HG03066 (cell line): ENCODE measurements at regions not wholly inside any gene's neighbourhood (a gene's known extent, or its start where the extent isn't known, plus 50 kb on each side); places are given as distances from the start of the nearest gene placed in this dataset.

Experiments
- ATAC-seq: cut with Tn5 transposase; IDR thresholded peaks from one replicate; pipeline ENCODE4 v1.9.1; 2021; ENCODE audit warnings: low read depth; ENCODE audit not compliant: unreplicated experiment

DNA sequence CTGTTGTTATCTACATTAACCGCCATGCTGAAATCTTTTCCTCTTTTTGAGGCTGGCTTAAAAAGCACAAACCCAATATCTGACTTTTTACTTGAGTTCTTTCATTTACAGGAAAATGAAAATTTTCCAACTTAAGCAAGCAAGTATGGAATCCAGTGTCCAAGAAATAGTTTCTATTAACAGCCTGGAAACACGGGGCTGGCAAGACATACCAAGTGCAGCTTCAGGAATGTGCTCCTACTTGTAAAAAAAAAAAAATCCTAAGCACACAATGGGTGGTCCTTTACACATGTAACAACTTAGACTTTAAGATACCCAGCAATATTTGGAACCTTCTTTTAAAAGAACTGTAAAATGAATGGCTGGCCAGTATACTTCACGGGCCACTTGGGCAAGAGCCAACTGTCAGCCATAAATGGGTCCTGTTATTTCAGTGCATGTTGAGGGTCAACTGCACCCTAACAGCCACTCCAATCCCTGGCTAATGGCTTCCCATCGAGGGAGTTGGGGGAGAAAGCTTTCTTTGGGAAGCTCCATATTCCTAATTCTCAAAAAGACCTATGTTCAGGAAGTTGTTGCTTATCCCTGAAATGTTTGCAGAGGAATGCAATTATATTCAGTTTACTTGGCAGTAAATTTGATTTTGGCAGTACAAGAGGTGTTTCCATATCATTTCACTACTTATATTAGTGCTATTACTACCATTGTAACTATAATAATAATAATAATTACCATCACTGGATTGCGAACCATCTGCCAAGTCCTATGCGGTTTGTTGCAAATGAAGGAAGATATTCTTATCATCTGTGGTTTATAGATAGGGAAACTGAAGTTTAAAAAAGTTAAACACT is 236.4 kb upstream of the TMEM72 start:
- ATAC-seq, result no peak

DNA sequence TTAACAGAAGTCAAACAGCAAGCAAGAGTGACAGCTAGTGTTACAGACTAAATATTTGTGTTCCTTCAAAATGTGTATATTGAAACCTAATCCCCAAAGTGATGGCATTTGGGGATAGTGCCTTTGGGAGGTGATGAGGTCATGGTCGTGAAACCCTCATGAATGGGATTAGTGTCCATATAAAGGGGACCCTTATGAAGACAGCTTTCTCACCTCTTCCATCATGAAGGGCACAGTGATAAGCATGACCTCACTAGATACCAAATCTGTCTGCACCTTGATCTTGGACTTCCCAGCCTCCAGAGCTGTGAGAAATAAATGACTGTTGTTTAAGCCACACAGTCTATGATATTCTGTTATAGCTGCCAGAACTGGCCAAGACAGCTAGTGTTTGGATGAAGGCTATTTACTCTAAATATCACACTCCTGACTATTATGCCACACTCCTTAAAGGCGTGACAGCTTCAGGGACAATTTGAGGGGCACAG is 235.7 kb upstream of the TMEM72 start:
- ATAC-seq, result no peak

DNA sequence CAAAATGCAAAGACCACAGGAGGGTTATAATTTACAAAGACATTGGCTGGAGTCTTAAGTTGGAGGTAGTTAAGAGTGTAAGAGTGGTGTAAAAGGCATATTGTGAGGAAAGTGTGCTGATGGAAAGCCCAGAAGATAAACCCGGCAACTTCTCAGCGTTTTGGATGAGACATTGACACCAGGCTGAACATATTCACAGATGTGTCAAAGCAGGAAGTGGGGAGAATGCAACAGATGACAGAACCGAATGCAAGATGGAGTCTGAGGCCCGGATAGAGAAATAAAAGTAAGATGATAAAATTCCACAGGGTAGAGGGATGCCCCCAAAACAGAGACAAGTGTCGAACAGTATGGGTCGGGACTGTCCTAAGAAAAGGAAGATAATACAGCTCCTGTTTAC is 230.4 kb upstream of the TMEM72 start:
- ATAC-seq, result no peak

DNA sequence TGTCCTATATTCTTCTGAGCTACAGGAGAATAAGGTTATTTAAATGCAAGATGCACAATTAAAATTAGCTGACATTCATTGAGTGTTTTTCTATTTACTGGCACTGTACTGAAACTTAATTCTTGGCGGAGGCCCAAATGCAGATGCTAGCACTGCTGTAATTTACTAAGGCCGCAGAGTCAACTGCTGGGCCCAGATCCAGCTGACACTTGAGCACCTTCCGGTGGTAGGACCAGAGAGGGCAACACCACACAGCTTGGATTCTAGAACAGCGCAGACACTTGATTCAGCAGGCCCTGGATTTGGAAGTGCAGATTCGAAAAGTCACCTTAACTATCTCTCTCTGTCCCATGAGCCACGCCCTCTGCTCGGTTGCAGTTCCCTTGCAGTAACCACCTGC is 228.6 kb upstream of the TMEM72 start:
- ATAC-seq, result no peak

DNA sequence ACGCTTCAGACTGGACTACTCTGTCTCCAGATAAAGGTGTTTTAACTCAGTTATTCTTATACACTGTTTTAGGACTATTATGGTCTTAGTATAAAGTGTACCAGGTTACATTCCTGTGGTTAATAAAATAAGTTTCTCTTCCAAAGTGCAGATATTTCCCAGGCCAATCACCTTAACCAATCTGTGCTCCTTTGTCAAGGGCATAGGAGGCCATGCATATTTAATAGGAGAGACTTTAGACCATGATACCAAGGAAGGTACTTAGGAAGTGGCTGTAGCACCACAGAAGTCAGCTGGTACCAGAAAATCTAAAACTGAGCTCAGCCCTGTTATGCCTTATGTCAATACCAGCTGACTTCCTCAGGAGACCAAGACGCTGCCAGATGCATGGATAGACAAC is 226.5 kb upstream of the TMEM72 start:
- no peak for ATAC-seq

DNA sequence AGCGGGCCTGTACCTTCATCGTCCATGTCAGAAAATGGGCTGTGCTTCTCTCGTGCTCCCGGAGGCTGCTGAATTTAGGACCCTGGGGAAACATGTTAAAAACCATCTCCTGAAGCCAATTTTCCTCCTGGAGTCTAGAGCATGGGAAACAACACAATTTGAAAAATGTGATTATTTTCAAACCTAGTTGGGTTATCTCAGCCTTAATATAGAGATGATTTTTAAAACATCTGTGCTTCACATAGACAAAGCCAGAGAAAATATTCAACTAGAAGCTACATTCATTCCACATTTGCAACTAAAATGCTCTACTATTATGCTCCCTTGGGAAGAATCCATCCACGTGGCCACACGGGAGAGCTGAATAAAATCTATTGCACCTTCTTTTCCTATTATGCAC is 225.9 kb upstream of the TMEM72 start:
- ATAC-seq, result no peak

DNA sequence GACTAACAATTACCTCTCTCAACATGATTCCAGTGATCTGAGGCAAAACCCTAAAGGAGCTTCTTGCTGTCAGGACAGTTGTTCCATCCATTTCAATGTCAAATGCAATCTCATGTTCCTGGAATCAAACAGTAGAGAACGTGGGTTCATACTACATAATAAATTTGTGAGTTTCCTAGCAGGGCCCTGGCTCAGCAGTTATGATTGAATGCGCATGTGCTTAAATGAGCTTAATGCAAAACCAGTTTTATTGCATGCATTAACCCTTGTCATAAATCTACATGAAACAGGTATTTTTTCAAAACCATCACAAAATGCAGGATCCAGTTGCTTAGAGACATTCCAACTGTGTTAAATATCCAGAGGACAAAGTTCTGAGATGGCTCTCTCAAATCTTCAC is 225.4 kb upstream of the TMEM72 start:
- no peak for ATAC-seq

DNA sequence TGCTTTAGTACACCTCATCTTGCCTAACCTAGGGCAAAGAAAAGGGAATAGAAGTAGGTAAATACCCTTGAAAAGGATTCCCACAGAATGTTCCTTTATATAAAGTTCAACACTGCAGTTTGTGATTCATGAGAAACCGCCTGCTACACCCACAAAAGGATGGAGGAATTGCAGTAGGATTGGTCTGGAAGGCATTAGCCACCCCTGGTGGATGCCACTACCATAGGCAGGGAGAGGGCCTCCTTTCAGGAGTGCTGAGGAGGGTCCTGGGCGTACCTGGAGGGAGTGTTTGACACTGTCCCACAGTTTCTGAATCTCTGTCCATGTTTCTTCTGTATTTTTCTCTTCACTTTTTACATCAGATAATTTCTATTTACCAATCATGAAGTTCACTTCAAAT is 221.8 kb upstream of the TMEM72 start:
- no peak for ATAC-seq

DNA sequence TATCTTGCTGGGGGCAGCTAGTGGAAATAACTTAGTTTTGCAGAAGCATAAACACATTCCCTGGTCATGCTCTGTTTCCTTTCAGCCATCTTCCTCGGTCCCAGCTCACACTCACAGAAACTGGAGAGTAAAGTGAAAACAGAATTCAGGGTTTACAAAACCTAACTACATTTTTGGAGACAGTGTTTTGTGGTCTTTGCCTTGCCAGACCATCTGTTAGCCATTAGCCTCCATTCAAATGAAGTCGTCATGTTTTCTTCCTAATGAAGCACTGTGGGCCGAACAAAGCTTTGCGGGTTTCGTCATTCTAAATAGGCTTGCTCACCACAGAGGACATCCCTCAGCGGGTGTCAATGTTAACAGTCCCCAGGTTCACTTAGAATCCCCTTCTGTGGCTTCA is 214.6 kb upstream of the TMEM72 start:
- no peak for ATAC-seq

DNA sequence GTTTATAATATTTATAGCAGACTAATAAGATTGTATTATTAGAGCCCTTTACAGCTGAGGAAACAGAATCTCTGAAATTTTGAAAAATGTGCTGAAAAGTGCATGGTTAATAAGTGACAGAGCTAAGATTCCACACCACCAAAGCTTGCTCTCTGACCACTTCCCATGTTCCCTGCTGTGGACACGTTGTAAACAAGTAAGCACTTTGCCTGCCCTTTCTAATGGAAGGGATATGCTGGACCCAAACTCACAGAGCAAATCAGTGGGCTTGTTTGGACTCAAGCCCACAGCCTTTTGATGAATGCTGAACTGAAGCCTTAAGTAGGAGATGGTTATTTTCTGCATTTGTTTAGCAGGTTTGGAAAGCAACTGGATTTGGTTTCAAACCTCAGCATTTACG is 214.0 kb upstream of the TMEM72 start:
- ATAC-seq, result no peak

DNA sequence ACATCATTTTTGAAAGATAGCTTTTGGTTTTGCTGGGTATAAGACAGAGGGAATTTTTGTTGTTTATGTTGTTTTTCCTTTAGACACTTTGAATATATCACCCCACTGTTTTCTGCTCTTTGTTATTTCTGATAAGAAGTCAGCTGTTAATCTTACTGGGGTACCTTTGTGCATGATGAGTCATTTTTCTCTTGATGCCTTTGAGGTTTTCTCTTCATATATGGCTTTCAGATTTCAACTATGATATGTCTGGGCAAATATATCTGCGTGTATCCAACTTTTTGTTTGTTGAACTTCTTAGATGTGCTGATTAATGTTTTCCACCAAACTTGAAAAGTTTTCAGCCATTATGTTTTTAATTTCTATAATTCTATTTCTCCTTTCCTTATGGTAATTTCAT is 208.6 kb upstream of the TMEM72 start:
- no peak for ATAC-seq

DNA sequence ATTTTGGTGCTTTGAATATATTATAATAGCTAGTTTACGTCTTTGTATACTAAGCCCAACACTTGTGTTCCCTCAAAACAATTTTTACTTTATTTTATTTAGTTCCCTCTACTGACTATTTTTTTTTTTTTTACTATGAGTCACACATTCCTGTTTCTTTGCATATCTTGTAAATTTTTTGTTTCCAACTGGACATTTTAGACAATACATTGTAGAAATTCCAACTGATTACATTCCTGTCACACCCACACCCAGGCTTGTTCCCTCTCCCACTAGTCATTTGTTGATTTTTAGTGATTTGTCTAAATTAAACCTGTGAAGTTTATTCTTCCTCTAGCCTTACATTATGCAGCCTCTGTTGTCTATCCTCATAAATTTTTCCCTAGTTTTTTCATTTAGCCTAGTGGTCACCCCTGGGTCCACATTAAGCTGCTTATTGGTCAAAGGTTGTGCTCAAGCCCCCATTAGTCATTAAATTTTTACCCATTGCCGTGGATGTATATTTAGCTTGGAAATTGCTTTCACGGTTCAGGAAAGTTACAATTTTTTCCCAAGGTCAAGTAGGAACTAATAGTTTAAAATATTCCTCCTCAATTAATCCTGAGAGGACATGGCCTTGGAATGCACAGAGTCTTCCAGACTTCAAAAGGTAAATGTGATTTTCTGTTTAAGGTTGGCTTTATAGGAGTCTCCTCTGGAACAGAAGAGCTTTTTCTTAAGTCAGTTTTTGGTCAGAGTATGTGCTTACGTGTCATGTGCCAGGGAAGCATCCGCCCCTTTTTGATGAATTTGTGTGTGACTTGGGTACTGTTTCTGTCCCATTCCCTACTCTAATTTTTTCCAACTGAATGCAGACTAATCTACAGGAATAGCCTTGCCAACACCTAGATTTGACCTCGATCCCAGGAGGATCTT is 207.6 kb upstream of the TMEM72 start:
- no peak for ATAC-seq

DNA sequence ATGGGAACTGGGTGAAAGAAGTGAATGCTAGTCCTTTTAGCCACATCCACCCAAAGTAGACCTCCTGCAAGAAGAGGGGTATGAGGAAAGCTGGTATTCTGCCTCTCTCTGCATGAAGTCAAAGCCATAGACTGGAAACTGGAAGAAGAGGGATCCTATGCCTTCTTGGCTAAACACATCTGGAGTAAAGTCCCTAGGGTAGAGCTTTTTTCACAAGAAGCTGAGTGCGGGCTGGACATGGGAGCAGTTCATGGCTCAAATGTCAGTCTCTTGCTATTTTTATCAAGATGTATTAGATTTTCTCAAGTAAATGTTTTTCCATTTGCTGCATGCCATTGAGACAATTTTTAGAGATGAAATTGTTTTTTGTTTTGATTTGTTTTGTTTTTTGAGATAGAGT is 206.5 kb upstream of the TMEM72 start:
- no peak for ATAC-seq

DNA sequence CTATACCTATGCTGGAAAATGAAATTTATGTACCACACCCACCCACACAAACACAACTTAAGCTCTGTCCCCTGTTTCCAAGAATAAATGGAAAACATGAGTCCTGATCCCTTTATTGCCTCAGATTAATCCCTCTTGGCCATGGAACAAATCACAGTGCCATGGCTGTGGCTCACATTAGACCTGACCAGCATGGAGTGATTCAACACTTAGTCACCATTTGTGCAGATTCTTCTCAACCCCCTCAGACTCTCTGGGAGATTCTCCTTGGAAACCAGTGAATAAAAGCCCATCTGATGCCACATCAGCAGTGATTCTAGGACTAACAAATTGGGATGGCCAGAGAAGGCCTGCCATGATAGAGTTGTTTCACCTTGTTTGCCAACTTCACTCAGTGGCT is 204.4 kb upstream of the TMEM72 start:
- ATAC-seq, result no peak

DNA sequence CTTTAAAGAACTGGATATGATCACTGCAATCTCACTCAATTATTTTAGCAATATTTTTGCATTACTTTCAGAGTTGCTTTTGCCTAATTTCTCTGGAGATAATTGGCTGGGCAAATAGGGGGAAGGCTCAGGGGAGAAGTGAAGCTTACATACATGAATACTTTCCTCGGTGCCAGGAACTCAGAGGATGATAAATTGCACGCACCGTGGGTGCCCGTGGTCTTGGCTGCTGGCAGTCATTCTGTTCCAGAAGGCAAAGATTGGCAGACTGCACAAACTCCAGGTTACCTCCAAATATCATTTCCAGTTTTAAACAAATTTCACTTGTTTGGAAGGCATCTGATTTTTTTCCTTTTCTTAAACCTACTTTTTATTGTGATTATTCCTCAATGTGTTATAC is 197.8 kb upstream of the TMEM72 start:
- no peak for ATAC-seq

DNA sequence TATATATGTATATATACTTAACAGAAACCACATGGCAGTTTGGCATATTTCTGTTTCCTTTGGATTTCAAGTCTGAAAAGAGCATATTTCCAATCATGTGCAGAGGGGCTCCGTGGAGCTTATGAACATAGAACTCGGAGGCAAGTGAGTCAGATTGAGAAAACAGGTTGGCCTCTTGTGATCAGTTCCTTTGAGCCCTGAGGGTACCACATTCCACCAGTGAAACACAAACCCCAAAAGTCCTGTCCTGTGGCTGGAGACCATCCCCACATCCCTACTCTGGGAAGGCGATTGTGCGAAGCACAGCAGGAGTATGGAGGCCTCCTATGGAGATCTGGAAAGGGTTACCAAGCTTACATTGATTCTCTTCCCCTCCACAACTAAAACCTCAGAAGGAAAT is 196.7 kb upstream of the TMEM72 start:
- no peak for ATAC-seq

DNA sequence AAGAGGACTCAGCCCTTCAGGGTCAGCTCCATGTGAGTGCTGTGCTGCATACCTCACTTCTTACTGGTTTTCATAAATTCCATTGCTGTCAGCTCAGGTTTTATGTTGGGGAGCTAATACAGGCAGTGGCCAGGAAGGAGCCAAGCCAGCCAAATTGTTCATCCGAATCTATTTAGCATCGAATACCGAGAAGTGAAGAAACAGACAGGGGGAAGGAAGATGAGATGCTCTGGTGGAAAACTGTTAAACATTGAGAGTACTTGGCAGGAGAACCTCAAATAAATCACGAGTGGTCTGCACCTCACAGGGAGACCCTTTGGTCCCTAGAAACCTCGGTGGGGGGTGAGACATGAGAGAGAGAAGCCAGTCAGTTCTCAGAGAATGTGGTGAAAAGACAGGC is 196.0 kb upstream of the TMEM72 start:
- ATAC-seq, result no peak

DNA sequence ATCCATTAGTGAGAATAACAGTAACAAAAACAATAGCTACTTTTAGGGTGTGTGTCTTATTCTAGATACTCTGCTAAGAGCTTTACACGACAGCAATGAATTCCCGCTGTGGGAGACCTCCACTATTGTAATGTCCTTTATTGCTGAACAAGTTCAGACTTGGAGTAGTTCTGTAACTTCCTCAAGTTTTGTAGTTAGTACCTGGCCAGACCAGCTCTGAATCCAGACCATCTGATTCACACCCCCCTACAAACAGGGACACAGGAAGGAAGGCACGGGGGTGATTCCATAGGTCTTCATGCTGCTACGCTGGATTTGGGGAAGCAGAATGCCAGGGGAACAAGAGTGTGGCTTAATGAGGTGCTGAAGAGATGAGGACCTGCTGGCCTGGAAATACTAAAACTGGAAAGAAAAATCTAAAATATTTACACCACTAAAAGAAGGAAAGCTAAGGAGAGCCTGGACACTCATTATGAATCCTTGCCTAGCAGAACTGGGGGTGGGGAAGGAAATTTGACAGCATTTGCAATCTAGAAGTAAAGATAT is 194.6 kb upstream of the TMEM72 start:
- ATAC-seq, result no peak

DNA sequence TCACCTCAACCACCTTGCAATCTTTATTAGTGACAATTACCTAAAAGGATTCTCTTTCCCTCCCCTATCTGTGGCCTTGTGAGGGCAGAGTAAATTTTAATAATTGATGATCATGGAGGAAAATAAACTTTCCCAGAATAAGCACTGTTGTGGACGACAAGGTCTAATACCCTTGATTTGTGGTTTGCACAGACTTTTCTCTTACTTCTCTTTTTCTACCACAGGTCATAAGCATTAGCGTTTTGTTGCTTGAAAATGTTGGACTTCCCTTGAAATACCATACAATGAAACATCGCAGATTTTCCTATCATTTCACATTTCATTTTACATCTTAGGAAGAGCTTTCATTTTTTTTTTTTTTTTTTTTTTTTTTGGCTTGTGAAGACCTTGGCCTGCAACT is 188.1 kb upstream of the TMEM72 start:
- no peak for ATAC-seq

DNA sequence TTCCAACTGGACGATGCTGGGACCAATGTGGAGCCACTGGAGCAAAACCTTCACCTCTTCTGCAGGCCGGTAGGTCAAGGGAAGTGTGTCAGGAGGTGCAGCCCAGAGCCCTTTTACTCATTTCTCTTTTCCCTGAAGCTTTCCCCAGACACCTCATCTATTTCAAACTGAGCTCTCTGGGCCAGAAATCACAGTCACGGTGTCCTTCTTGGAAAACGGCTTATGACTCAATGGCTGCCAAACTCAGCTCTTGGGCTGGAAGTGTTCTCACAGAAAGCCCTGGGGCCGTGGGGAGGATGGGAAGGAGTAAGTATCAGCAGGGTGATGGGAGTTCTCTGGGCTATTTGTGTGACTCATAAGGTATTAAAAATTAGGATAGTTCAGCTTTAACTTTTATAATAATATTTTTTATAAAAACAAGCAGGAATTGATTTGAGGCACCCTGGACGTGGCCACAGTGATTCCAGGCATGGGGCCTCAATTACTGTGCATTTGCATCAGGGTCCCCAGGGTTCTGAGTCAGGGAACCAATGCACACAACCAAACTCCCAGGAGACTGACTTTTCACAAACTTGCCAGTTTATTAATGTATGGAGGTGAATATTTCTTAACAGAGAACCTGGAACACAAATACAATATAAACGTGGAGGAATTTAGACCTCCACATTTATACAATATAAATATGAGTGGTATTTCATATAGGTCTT is 187.4 kb upstream of the TMEM72 start:
- ATAC-seq, result no peak
